Heart left ventricle (tissue), 16 donors: ENCODE measurements at regions not wholly inside any gene's neighbourhood (a gene's known extent, or its start where the extent isn't known, plus 50 kb on each side); places are given as distances from the start of the nearest gene placed in this dataset.
A peak's percentile ranks its signal among the peaks of the same experiment; 100 is the strongest.

Experiments used
- ATAC-seq, 4 donors: fragments of 200-7000 bp; cut with Tn5 transposase; one replicate each; pipeline ENCODE4 v1.9.1; 2020 to 2022; ENCODE audit warnings: moderate library complexity in 4 of 4, mild to moderate bottlenecking in 3 of 4, moderate number of reproducible peaks in 1 of 4
- DNase-seq, 5 donors: peaks; one replicate each; pipeline ENCODE4 v3.0.0-alpha.2; 2020
- H3K27ac ChIP-seq, 12 donors: fragments of 200-600 bp; sonication (generic) in 4 of 12; one replicate each; pipeline versions ENCODE4 v1.5.0 to v1.8.0; 2016 to 2022; ENCODE audit warnings: mild to moderate bottlenecking in 2 of 12
- H3K27me3 ChIP-seq, 9 donors: fragments of 200-600 bp; sonication (generic) in 2 of 9; one replicate each; pipeline versions ENCODE4 v1.5.1 to v1.8.0; 2016 to 2022; ENCODE audit warnings: mild to moderate bottlenecking in 3 of 9
- H3K36me3 ChIP-seq, 9 donors: fragments of 200-600 bp; sonication (generic) in 2 of 9; one replicate each; pipeline versions ENCODE4 v1.5.0 to v1.8.0; 2018 to 2022; ENCODE audit warnings: mild to moderate bottlenecking in 2 of 9
- H3K4me1 ChIP-seq, 12 donors: fragments of 200-600 bp; sonication (generic) in 4 of 12; one replicate each; pipeline versions ENCODE4 v1.5.0 to v1.8.0; 2016 to 2022; ENCODE audit warnings: mild to moderate bottlenecking in 3 of 12
- H3K4me3 ChIP-seq, 12 donors: fragments of 200-600 bp; sonication (generic) in 4 of 12; one replicate each; pipeline versions ENCODE4 v1.5.0 to v1.8.0; 2017 to 2022; ENCODE audit warnings: mild to moderate bottlenecking in 9 of 12, moderate library complexity in 4 of 12
- H3K9me3 ChIP-seq, 12 donors: fragments of 200-600 bp; sonication (generic) in 4 of 12; one replicate each; pipeline versions ENCODE4 v1.5.0 to v1.8.0; 2016 to 2022; ENCODE audit warnings: mild to moderate bottlenecking in 1 of 12
- CTCF ChIP-seq, 12 donors: fragments of 200-600 bp; sonication (generic) in 4 of 12; IDR thresholded peaks; one replicate each; pipeline versions ENCODE4 v1.5.0 to v1.8.0; 2018 to 2022; ENCODE audit warnings: antibody characterized with exemption in 12 of 12, mild to moderate bottlenecking in 5 of 12
- POLR2A ChIP-seq, 2 donors: fragments of 450-650 bp; IDR thresholded peaks; one replicate each; pipeline ENCODE4 v1.6.1; 2017; ENCODE audit warnings: antibody characterized with exemption in 2 of 2, mild to moderate bottlenecking in 2 of 2, moderate library complexity in 2 of 2
- WGBS, 4 donors: extraction: QIAGEN DNeasy Blood & Tissue Kit in 2 of 4; methylation state at CpG; one replicate each; pipeline versions ENCODE4 v1.1.5 to v1.1.7; 2013 to 2018; 5-methylcytosine and 5-hydroxymethylcytosine counted together
- intact Hi-C, 10 donors: fragments of 100-400 bp; cut with DNase I; formaldehyde crosslinking; loops; one replicate each; pipeline versions ENCODE4 v1.11.1 to v1.14.2; 2022
- donor health status: ischemic (EF 13 %, LVEDD 7.1; RV severe dilation, severe dysfunction).
- donor health status: healthy with polysubstance abuse.
- donor health status: DM: no; HTN: yes; CAD: no.
- donor health status: DM: no; HTN: no; CAD: no.
- donor health status: ischemic (EF 25% LVEDD 6.9; RV normal size, moderate dysfunction).
- donor health status: ischemic (EF 25% LVEDD 5.7; RV mildly dilated, moderate dysfunction).
- donor health status: healthy.
- donor health status: DM: yes; HTN: yes; CAD: no.
- donor health status: ischemic (EF 35%, LVEDD 5.7; RV mildly dilated, moderate dysfunction).
- donor health status: nonischemic (EF 11% LVEDD 7.7; RV severe dilation, severe dysfunction).
- donor health status: DM: yes; HTN: yes; CAD: no.
- donor health status: PGD.
- donor health status: ischemic (EF 29% LVEDD 5.4; RV normal size, mild dysfunction).
- donor health status: nonischemic (EF 23%, LVEDD 6.1; RV moderate dilation, normal function).

DNA sequence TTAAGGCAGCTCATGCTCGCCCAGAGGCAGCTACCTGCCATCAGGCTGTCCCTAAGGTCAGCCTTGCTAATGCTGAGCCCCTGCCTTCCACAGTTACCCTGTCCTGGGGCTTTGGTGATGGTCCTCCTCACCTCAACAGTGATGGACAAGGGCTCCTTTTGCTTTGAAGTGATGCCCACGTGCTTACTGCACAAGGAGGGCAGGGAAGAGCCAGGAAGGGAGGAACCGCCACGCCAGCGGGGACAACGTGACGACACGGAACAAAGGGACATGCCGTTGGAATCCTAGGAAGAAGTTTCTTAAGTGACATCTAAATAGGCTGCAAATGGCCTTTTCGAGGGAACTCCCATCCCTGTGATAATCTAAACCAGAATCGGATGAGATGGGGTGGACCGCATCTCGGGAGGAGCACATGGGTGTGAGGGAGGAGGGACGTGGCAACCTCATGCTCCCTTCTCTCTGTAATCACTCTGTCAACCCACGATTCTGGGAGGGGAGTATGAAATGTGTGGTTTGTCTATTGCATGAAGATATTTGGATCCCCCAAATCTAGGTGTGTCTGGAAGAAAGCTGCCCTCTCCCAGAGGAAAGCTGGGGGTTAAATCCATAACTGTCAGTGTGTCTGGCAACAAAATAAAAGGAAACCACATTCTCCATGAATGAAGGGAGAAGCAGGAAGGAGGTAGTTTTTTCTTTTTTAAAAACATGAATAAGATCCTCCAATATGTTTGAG lies 110.9 kb upstream of the IRF2BP2 start:
- intact Hi-C loops, result loop anchor here (2.0 to 10.0 kb wide), 21 partner anchors 109 to 362 kb away; partner anchors contain the start of gene IRF2BP2 (in 1 of the 10)
- TF ChIP-seq CTCF (IDR thresholded peaks at IDR 0.05) (no peak), POLR2A (IDR thresholded peaks at IDR 0.05) (no peak)
- no peak overlapping the region for H3K4me3 ChIP-seq
- ATAC-seq (no peak), DNase-seq (no peak)
- peaks cover 24 to 97% (median 90%) of the 10 kb centered on the region in 12 donors for H3K4me1 ChIP-seq
- no peaks in the 10 kb centered on the region for H3K27me3 ChIP-seq
- H3K36me3 ChIP-seq, result no peaks in the 10 kb centered on the region
- peak overlapping the region; percentile 93 to 99 (median 99) for H3K27ac ChIP-seq
- WGBS, 4 donors, result 59 to 72% (median 69%) methylated on average over 15 of the region's 15 CpGs
- no peaks in the 10 kb centered on the region for H3K9me3 ChIP-seq

DNA sequence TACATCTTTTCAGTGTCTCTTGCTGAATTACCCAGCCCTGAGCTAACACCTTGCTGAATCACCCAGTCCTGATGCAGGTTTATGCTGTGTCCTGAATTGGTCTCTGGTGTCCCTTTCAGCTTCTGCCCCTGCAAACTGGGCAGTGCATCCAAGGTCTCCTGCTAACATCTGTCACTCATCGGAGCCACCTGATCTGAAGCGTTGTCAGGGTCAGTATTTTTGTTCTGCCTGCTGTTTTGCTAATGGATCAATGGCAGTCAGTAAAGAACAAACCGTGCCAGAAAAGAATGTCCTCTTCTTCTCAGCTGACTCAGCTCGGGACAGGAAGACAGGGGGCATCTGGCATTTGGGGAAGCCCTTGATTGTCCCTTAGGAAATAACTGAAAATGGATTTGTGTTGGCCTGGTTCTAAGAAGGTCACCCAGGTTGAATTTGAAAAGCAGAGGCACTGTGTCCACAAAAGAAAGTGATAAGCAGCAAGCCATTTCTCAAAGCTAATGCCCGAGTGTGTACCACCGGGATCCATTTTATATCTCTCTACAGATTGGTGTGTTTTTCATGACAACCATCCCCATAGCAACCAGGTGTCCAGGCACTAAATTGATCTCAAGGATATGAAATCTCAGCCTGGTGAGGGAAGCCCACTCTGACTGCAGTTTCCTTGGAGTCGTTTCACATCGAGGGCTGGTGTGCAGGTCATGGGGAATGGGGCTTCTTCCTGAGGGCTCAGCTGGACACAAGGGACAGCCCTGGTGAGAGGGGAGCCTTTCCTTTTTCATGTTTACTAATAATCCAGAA lies 109.7 kb upstream of the IRF2BP2 start:
- Histone ChIP-seq H3K4me3 (no peak overlapping the region), H3K27ac (peak overlapping the region; percentile 20 to 99 (median 96)), H3K9me3 (no peaks in the 10 kb centered on the region), H3K36me3 (no peaks in the 10 kb centered on the region), H3K4me1 (peaks cover 15 to 90% (median 82%) of the 10 kb centered on the region in 12 donors), H3K27me3 (no peaks in the 10 kb centered on the region)
- DNase-seq, result no peak
- no peak for ATAC-seq
- TF ChIP-seq POLR2A (IDR thresholded peaks at IDR 0.05) (no peak), CTCF (IDR thresholded peaks at IDR 0.05) (no peak)
- intact Hi-C loops, result loop anchor here (2.0 to 10.0 kb wide), 22 partner anchors 37 to 363 kb away; partner anchors contain the start of gene IRF2BP2 (in 1 of the 10)
- WGBS, 4 donors, result 57 to 62% (median 60%) methylated on average over 8 of the region's 8 CpGs

DNA sequence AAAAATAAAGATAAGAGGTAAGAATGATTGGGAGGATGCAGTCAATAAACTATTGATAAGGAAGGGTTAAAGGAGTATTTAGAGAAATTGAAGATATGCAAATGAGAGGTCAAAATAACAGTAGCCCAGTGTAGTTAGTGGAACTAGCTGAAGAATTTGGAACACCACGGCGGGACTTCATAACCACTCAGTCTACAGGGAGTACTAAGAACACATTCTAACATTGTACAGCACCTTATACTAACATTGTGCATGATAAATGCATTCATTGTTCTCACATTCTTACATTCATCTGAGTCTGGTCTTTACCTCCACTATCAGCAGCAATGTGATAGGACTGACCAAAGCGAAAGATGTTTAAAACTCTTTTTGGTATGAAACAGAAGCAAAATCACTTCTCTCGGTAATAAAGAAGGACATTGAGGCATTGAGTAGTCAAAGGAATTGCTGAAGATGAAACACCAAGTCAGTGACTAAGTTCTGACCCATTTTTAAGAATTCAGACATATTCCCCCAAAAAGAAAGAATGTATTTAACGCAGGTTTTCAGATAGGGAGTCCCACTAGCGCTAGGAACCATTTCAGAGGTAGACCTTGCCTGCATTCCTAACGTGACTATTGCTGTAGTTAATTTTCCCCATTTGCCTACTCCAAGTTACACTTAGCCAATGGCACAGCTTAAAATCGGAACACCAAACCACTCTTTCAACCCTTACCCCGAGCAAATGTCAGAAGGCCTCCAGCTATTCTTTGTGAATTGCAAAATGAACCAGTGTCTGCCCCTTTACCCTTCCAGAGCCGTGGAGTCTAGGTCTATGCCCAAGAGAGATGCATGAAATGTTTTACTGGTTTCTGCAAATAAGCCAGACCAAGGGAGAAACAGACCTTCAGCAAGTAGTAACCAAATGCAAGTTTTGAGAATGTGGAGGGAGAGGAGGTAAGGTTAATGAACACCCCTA lies 108.8 kb upstream of the IRF2BP2 start:
- peaks cover 14 to 85% (median 80%) of the 10 kb centered on the region in 12 donors for H3K4me1 ChIP-seq
- 53 to 59% (median 58%) methylated on average over 10 of the region's 10 CpGs for WGBS, 4 donors
- ATAC-seq (no peak), DNase-seq (no peak)
- no peak overlapping the region for H3K4me3 ChIP-seq
- no peaks in the 10 kb centered on the region for H3K36me3 ChIP-seq
- no peaks in the 10 kb centered on the region for H3K9me3 ChIP-seq
- intact Hi-C loops, result loop anchor here in 1 of 10 donors (5.0 kb wide), 1 partner anchor 36 kb away; no protein-coding TSS in a partner anchor
- peak overlapping the region; percentile 20 to 99 (median 96) for H3K27ac ChIP-seq
- H3K27me3 ChIP-seq, result no peaks in the 10 kb centered on the region
- TF ChIP-seq POLR2A (IDR thresholded peaks at IDR 0.05), result no peak

DNA sequence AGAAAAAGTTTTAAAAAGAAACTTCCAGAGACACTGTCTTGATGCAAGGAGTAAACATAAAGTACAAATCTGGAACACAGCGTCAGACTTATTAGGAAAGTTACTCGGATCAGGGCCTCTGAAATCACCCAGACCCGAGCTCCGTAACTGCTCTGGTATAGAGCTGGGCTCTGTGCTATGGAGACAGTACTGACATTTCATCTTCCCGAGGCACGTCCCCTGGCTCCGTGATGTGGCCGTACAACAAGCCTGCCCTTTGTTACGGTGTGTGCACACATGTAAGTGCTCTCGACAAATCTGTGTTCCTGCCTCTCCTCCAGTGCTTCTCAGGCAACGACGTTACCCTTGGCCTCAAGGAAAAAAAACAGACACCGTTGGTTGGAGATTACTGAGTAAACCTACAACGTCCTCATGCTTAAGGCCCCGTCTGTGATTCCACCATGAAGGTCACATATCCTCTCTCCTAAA lies 107.0 kb upstream of the IRF2BP2 start:
- no peaks in the 10 kb centered on the region for H3K36me3 ChIP-seq
- H3K27me3 ChIP-seq, result no peaks in the 10 kb centered on the region
- H3K9me3 ChIP-seq, result no peaks in the 10 kb centered on the region
- intact Hi-C loops, result loop anchor here in 1 of 10 donors (5.0 kb wide), 1 partner anchor 35 kb away; no protein-coding TSS in a partner anchor
- TF ChIP-seq POLR2A (IDR thresholded peaks at IDR 0.05) (no peak), CTCF (IDR thresholded peaks at IDR 0.05) (no peak)
- ATAC-seq (no peak), DNase-seq (no peak)
- H3K27ac ChIP-seq, result peak overlapping the region in 10 of 12 donors; percentile 12 to 99 (median 96)
- no peak overlapping the region for H3K4me3 ChIP-seq
- 58 to 69% (median 67%) methylated on average over 15 of the region's 15 CpGs for WGBS, 4 donors
- peaks cover 4 to 67% (median 61%) of the 10 kb centered on the region in 12 donors for H3K4me1 ChIP-seq
